Sigmoid colon (tissue), 6 donors: ENCODE measurements at regions not wholly inside any gene's neighbourhood (a gene's known extent, or its start where the extent isn't known, plus 50 kb on each side); places are given as distances from the start of the nearest gene placed in this dataset.

Source experiments
- DNase-seq: peaks from one replicate; pipeline ENCODE4 v3.0.0-alpha.2; 2019
- H3K27ac ChIP-seq, 4 donors: fragments of 200-600 bp; sonication (generic); one replicate each; pipeline ENCODE4 v1.5.1; 2016 to 2019; ENCODE audit warnings: mild to moderate bottlenecking in 1 of 4
- H3K27me3 ChIP-seq, 3 donors: fragments of 200-600 bp; sonication (generic); one replicate each; pipeline ENCODE4 v1.5.1; 2019; ENCODE audit warnings: mild to moderate bottlenecking in 1 of 3
- H3K36me3 ChIP-seq, 4 donors: fragments of 200-600 bp; sonication (generic); one replicate each; pipeline ENCODE4 v1.5.1; 2016 to 2019
- H3K4me1 ChIP-seq, 4 donors: fragments of 200-600 bp; sonication (generic); one replicate each; pipeline ENCODE4 v1.5.1; 2017 to 2019
- H3K4me3 ChIP-seq, 4 donors: fragments of 200-600 bp; sonication (generic); one replicate each; pipeline ENCODE4 v1.5.1; 2017 to 2019; ENCODE audit warnings: mild to moderate bottlenecking in 2 of 4, moderate library complexity in 1 of 4
- H3K9me3 ChIP-seq, 4 donors: fragments of 200-600 bp in 3 of 4; sonication (generic) in 3 of 4; one replicate each; pipeline versions ENCODE4 v1.5.1 to v1.6.1; 2013 to 2019
- EP300 ChIP-seq, 4 donors: sonication (generic); formaldehyde crosslinking; IDR thresholded peaks; one replicate each; pipeline ENCODE4 v1.6.1; 2017; ENCODE audit warnings: antibody characterized with exemption in 4 of 4
- POLR2A ChIP-seq, 2 donors: fragments of 450-650 bp; IDR thresholded peaks; one replicate each; pipeline ENCODE4 v1.6.1; 2016; ENCODE audit warnings: antibody characterized with exemption in 2 of 2, mild to moderate bottlenecking in 2 of 2, moderate library complexity in 2 of 2
- POLR2AphosphoS5 ChIP-seq, 4 donors: sonication (generic); formaldehyde crosslinking; IDR thresholded peaks; one replicate each; pipeline ENCODE4 v1.6.1; 2017; ENCODE audit warnings: antibody characterized with exemption in 4 of 4
- WGBS, 2 donors: extraction: QIAGEN DNeasy Blood & Tissue Kit; methylation state at CpG; one replicate each; pipeline ENCODE4 v1.1.7; 2013; 5-methylcytosine and 5-hydroxymethylcytosine counted together
- intact Hi-C: fragments of 100-400 bp; cut with DNase I; formaldehyde crosslinking; loops from one replicate; pipeline ENCODE4 v1.15.1; 2023
- TF ChIP-seq, protein P1 (sequence below), 4 experiments: fragments of 450-650 bp in 3 of 4; fragments of 200-600 bp in 1 of 4; IDR thresholded peaks; one replicate each; pipeline ENCODE4 v1.5.1; 2016 to 2019; ENCODE audit warnings: antibody characterized with exemption in 4 of 4, mild to moderate bottlenecking in 3 of 4, moderate library complexity in 2 of 4
- donor health status: healthy with polysubstance abuse.
- donor health status: healthy.

DNA sequence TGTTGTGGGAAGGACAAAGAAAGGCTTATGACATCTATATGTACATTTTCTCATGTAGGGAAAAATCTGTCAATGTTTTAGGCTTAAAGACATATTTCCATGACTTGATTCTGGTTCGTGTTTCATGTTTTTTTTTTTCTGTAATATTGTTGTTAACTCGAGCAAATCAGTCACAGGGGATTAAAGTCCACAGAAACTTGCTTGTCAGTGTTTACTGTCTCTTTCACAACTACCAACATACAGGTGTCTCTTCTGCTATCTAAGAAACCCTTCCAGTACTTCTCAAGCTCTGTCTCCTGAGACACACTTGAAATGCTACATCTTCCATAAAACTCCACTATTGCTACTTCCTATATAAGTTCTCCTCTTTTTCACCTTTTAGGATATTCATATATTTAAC is 130.9 kb upstream of the SLITRK6 start:
- Histone ChIP-seq H3K4me1 (no peaks in the 10 kb centered on the region), H3K36me3 (no peaks in the 10 kb centered on the region), H3K27ac (no peak overlapping the region), H3K9me3 (peaks cover 0 to 7% (median 0%) of the 10 kb centered on the region in 4 donors), H3K4me3 (no peak overlapping the region), H3K27me3 (no peaks in the 10 kb centered on the region)
- WGBS, 2 donors = 6 to 25% methylated on average over 2 of the region's 2 CpGs
- TF ChIP-seq POLR2AphosphoS5 (IDR thresholded peaks at IDR 0.05) (no peak), EP300 (IDR thresholded peaks at IDR 0.05) (no peak), POLR2A (IDR thresholded peaks at IDR 0.05) (no peak)
- TF ChIP-seq, protein P1, sequence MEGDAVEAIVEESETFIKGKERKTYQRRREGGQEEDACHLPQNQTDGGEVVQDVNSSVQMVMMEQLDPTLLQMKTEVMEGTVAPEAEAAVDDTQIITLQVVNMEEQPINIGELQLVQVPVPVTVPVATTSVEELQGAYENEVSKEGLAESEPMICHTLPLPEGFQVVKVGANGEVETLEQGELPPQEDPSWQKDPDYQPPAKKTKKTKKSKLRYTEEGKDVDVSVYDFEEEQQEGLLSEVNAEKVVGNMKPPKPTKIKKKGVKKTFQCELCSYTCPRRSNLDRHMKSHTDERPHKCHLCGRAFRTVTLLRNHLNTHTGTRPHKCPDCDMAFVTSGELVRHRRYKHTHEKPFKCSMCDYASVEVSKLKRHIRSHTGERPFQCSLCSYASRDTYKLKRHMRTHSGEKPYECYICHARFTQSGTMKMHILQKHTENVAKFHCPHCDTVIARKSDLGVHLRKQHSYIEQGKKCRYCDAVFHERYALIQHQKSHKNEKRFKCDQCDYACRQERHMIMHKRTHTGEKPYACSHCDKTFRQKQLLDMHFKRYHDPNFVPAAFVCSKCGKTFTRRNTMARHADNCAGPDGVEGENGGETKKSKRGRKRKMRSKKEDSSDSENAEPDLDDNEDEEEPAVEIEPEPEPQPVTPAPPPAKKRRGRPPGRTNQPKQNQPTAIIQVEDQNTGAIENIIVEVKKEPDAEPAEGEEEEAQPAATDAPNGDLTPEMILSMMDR (IDR thresholded peaks at IDR 0.05) = no peak
- no peak for DNase-seq
- intact Hi-C loops = no loop called here

- no peaks in the 10 kb centered on the region for H3K4me1 ChIP-seq
- intact Hi-C loops = no loop called here
- DNase-seq = no peak
- H3K9me3 ChIP-seq = peaks cover 0 to 3% (median under 1%) of the 10 kb centered on the region in 4 donors
- TF ChIP-seq, protein P1 (IDR thresholded peaks at IDR 0.05) = no peak
- H3K27me3 ChIP-seq = no peaks in the 10 kb centered on the region
- no peak overlapping the region for H3K4me3 ChIP-seq
- no peak overlapping the region for H3K27ac ChIP-seq
- 75 to 77% methylated on average over 1 of the region's 1 CpG for WGBS, 2 donors
- no peaks in the 10 kb centered on the region for H3K36me3 ChIP-seq
Observed at GRCh38 chr13:85910962-85911361, 111.7 kb upstream of the SLITRK6 start.

DNA sequence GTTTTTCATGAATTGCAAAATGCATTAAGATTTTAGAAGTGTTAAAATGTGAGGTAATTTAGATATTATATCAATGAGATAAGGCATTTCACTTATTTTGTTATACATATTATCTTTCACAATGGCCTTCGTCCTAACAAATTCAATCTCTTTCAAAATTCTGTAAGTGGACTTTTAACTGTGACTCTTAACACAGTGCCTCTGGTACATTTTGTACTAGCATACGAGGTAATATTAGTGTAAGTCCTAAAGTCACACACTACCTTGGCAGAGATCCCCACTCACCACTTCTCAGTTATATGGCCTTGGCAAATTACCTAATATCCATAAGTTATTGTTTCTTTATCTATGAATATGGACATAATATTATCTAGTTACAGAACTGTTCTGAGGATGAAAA is 101.3 kb upstream of the SLITRK6 start:
- intact Hi-C loops = no loop called here
- no peaks in the 10 kb centered on the region for H3K4me1 ChIP-seq
- no peak for TF ChIP-seq EP300 (IDR thresholded peaks at IDR 0.05)
- TF ChIP-seq POLR2AphosphoS5 (IDR thresholded peaks at IDR 0.05) = no peak
- TF ChIP-seq POLR2A (IDR thresholded peaks at IDR 0.05) = no peak
- TF ChIP-seq, protein P1 (IDR thresholded peaks at IDR 0.05) = no peak
- no peak for DNase-seq
- no peaks in the 10 kb centered on the region for H3K9me3 ChIP-seq
- H3K27ac ChIP-seq = no peak overlapping the region
- no peaks in the 10 kb centered on the region for H3K36me3 ChIP-seq
- WGBS, 2 donors = 67 to 81% methylated on average over 2 of the region's 2 CpGs
- H3K4me3 ChIP-seq = no peak overlapping the region
- no peaks in the 10 kb centered on the region for H3K27me3 ChIP-seq

DNA sequence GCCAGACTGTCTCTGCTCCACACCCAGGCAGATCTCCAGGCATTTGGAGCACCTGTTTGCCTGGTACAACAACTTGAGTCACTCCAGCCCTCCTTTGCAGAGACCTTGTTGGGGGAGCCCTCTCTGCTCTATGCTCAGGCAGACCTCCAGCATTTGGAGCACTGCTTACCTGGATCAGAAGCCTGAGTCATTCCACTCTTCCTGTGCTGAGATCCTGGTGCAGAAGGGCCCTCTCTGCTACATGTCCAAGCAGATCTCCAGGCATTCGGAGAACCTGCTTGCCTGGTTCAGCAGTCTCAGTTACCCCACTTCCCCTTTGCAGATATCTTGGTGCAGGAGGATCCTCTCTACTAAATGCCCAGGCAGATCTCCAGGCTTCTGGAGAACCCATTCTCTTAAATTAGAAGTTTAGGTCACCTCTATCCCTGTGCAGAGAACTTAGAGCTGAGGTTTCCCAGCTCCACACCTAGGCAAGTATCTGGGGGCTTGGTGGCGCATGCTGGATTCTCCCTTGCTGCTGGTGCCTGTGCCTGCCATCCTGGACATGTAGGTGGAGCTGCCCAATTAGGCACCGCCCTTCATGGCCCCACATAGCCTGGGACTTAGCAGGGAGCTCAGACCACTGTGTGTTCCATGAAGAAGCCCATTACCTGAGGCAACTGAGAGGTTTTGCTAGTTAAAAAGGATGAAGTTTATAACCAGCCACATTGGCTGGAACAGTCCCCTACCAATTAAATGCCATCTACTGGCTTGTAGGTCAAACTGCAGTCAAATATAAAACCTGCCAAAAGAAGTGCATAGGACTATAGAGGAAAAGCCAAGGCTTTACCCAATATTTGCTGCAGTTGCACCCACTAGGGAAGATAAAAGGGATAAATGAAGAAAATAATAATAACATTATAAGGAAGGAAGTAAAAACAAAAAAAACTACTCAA is 97.6 kb upstream of the SLITRK6 start:
- Histone ChIP-seq H3K4me3 (no peak overlapping the region), H3K27ac (no peak overlapping the region), H3K9me3 (no peaks in the 10 kb centered on the region), H3K4me1 (no peaks in the 10 kb centered on the region), H3K36me3 (no peaks in the 10 kb centered on the region), H3K27me3 (no peaks in the 10 kb centered on the region)
- 79 to 84% methylated on average over 3 of the region's 3 CpGs for WGBS, 2 donors
- TF ChIP-seq, protein P1 (IDR thresholded peaks at IDR 0.05) = no peak
- no peak for TF ChIP-seq EP300 (IDR thresholded peaks at IDR 0.05)
- no peak for TF ChIP-seq POLR2AphosphoS5 (IDR thresholded peaks at IDR 0.05)
- no peak for TF ChIP-seq POLR2A (IDR thresholded peaks at IDR 0.05)
- DNase-seq = no peak
- intact Hi-C loops = no loop called here
